ENCODE measurements at regions not wholly inside any gene's neighbourhood (a gene's known extent, or its start where the extent isn't known, plus 50 kb on each side); places are given as distances from the start of the nearest gene placed in this dataset.

GRCh38 chr2:352696-353095 is 64.8 kb upstream of the ALKAL2 start:
- H3K27me3 ChIP-seq = no peaks in the 10 kb centered on the region
- ATAC-seq = no peak
- no peaks in the 10 kb centered on the region for H3K9me3 ChIP-seq
- no peak for DNase-seq
- H3K4me3 ChIP-seq = no peak overlapping the region
- no peak for TF ChIP-seq POLR2A (IDR thresholded peaks at IDR 0.05)
- H3K4me1 ChIP-seq = no peaks in the 10 kb centered on the region
- H3K27ac ChIP-seq = no peak overlapping the region
- intact Hi-C loops (cut with DNase I; ENCODE audit: low total_unique reads) (no loop called here), in situ Hi-C loops (cut with MboI; ENCODE audit: low sequenced_read_pairs in 4 of 4) (no loop called here)
- no peaks in the 10 kb centered on the region for H3K36me3 ChIP-seq

DNA sequence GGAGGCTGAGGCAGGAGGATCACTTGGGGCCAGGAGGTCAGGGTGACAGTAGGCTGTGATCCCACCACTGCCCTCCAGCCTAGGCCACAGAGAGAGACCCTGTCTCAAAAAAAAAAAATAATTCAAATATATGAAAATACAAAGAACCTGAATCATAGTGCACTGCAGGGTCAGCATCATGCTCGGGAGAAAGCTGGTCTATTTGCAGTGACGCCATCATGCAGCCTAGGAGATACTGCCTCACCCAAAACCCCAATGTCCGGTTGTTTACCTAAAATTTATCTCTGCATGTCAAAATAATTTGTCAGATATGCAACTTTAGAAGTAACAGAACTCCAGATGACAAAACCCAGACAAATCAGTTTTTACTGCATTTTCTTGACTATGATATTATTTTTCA is 61.5 kb upstream of the ALKAL2 start:
- Histone ChIP-seq H3K27me3 (no peaks in the 10 kb centered on the region), H3K36me3 (no peaks in the 10 kb centered on the region), H3K4me3 (no peak overlapping the region), H3K4me1 (no peaks in the 10 kb centered on the region), H3K27ac (no peak overlapping the region), H3K9me3 (no peaks in the 10 kb centered on the region)
- in situ Hi-C loops (cut with MboI; ENCODE audit: low sequenced_read_pairs in 4 of 4) = no loop called here
- ATAC-seq (no peak), DNase-seq (no peak)
- intact Hi-C loops (cut with DNase I; ENCODE audit: low total_unique reads) = no loop called here
- no peak for TF ChIP-seq POLR2A (IDR thresholded peaks at IDR 0.05)
- TF ChIP-seq, protein P1, sequence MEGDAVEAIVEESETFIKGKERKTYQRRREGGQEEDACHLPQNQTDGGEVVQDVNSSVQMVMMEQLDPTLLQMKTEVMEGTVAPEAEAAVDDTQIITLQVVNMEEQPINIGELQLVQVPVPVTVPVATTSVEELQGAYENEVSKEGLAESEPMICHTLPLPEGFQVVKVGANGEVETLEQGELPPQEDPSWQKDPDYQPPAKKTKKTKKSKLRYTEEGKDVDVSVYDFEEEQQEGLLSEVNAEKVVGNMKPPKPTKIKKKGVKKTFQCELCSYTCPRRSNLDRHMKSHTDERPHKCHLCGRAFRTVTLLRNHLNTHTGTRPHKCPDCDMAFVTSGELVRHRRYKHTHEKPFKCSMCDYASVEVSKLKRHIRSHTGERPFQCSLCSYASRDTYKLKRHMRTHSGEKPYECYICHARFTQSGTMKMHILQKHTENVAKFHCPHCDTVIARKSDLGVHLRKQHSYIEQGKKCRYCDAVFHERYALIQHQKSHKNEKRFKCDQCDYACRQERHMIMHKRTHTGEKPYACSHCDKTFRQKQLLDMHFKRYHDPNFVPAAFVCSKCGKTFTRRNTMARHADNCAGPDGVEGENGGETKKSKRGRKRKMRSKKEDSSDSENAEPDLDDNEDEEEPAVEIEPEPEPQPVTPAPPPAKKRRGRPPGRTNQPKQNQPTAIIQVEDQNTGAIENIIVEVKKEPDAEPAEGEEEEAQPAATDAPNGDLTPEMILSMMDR (IDR thresholded peaks at IDR 0.05 in 4 of 5, conservative IDR thresholded peaks at IDR 0.05 in 1 of 5) = no peak

DNA sequence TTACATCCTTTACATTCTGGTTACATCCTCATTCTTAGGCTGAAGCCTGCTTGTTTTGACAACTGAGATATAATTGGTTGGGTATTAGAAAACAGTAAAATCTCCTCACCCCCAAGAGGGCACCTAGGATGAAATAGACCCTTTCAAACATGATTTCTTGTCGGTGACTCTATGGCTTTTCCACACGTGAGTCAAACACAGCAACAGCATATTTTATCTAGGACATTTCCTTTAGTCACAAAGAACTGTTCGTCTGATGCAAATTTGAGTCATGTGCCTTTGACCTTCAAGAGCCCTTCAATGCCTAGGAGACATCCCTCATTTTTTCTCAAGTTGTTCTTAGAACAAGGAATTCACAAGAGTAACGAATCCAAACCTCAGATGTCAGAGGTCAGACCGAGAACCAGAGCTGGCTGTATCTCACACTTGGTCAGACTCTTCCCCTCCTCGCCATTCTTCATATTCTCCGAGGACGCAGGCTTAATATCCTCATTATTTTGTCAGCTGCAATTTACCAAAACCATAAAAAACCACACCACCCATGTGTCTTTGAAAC is 60.5 kb upstream of the ALKAL2 start:
- no peak overlapping the region for H3K4me3 ChIP-seq
- no peaks in the 10 kb centered on the region for H3K27me3 ChIP-seq
- intact Hi-C loops (cut with DNase I; ENCODE audit: low total_unique reads) = no loop called here
- TF ChIP-seq, protein P1 (IDR thresholded peaks at IDR 0.05 in 4 of 5, conservative IDR thresholded peaks at IDR 0.05 in 1 of 5) = no peak
- no peak for TF ChIP-seq POLR2A (IDR thresholded peaks at IDR 0.05)
- in situ Hi-C loops (cut with MboI; ENCODE audit: low sequenced_read_pairs in 4 of 4) = no loop called here
- H3K9me3 ChIP-seq = no peaks in the 10 kb centered on the region
- no peak overlapping the region for H3K27ac ChIP-seq
- ATAC-seq (no peak), DNase-seq (no peak)
- no peaks in the 10 kb centered on the region for H3K36me3 ChIP-seq
- H3K4me1 ChIP-seq = no peaks in the 10 kb centered on the region

DNA sequence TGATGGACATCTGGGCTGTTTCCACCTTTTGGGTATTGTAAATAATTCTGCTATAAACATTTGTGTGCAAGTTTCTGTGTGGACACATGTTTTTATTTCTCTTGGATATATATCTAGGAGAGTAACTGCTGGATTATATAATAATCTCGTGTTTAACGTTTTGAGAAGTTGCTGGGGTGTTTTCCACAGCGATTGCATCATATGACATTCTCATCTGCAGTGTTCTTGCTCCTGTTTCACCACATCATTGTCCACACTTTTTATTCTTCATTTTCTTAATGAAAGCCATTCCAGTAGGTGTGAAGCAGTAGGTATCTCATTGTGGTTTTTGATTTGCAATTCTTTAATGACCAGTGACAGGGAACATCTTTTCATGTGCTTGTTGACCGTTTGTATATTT is 56.9 kb upstream of the ALKAL2 start:
- Histone ChIP-seq H3K27ac (no peak overlapping the region), H3K4me1 (no peaks in the 10 kb centered on the region), H3K36me3 (no peaks in the 10 kb centered on the region), H3K27me3 (no peaks in the 10 kb centered on the region), H3K9me3 (no peaks in the 10 kb centered on the region), H3K4me3 (no peak overlapping the region)
- ATAC-seq (no peak), DNase-seq (no peak)
- intact Hi-C loops (cut with DNase I; ENCODE audit: low total_unique reads) (no loop called here), in situ Hi-C loops (cut with MboI; ENCODE audit: low sequenced_read_pairs in 4 of 4) (no loop called here)
- TF ChIP-seq, protein P1 (IDR thresholded peaks at IDR 0.05 in 4 of 5, conservative IDR thresholded peaks at IDR 0.05 in 1 of 5) = no peak
- no peak for TF ChIP-seq POLR2A (IDR thresholded peaks at IDR 0.05)

DNA sequence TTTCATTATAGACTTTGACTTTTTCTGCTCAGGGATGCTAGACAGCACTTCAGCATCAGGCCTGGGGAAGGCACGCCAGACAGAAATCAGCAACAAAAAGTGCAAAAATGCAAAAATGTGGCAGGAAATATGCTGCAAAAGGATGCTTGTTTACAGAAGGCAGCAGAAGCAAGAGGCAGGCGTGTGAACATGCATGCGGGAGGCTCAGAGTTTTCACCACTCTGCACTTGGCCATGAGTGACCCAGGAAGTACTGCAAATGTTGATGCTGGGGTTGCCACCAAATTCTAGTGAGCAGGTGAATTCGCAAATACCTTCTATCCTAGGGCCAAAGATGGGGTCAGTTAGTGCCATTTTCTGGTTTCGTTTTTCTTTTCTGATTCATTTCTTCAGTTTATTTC is 55.5 kb upstream of the ALKAL2 start:
- no peaks in the 10 kb centered on the region for H3K4me1 ChIP-seq
- DNase-seq = no peak
- no peak overlapping the region for H3K27ac ChIP-seq
- H3K4me3 ChIP-seq = no peak overlapping the region
- H3K36me3 ChIP-seq = no peaks in the 10 kb centered on the region
- TF ChIP-seq, protein P1 (IDR thresholded peaks at IDR 0.05 in 4 of 5, conservative IDR thresholded peaks at IDR 0.05 in 1 of 5) = no peak
- in situ Hi-C loops (cut with MboI; ENCODE audit: low sequenced_read_pairs in 4 of 4) = no loop called here
- no peak for ATAC-seq
- intact Hi-C loops (cut with DNase I; ENCODE audit: low total_unique reads) = no loop called here
- H3K9me3 ChIP-seq = no peaks in the 10 kb centered on the region
- H3K27me3 ChIP-seq = no peaks in the 10 kb centered on the region

All from gastrocnemius medialis (tissue), 4 donors.